H1 (cell line): ENCODE measurements at regions not wholly inside any gene's neighbourhood (a gene's known extent, or its start where the extent isn't known, plus 50 kb on each side); places are given as distances from the start of the nearest gene placed in this dataset.

ENCODE experiments used
- CTCF ChIA-PET: fragments of 300-600 bp; sonication (Branson Sonifier 250); formaldehyde crosslinking; loops from one replicate; lab custom pipeline; 2021; ENCODE audit not compliant: partially characterized antibody; lab: Charles Lee
- POLR2A ChIA-PET: fragments of 300-600 bp; sonication (Branson Sonifier 250); formaldehyde crosslinking; loops from one replicate; lab custom pipeline; 2021; ENCODE audit warnings: inconsistent platforms; ENCODE audit not compliant: partially characterized antibody; lab: Charles Lee
- DNase-seq, 2 experiments: peaks; one replicate each; pipeline versions ENCODE4 v3.0.0 to v3.0.0-alpha.2; 2010 to 2022; ENCODE audit warnings: low spot score in 2 of 2, low read depth in 1 of 2, mixed read lengths in 1 of 2
- FAIRE-seq: peaks from 2 replicates; lab custom pipeline; 2011; peaks lifted over from hg19 to GRCh38; lab: Jason Lieb, UNC
- H2AFZ ChIP-seq: 2 replicates; pipeline ENCODE4 v1.8.1; 2012; ENCODE audit warnings: low read length, inconsistent platforms
- H2AK5ac ChIP-seq: 2 replicates; pipeline ENCODE4 v1.6.1; 2013; ENCODE audit warnings: low read depth, low read length
- H2BK120ac ChIP-seq: replicated peaks from 2 replicates; pipeline ENCODE3; 2013; ENCODE audit warnings: low read depth, low read length, inconsistent platforms
- H2BK12ac ChIP-seq: 2 replicates; pipeline ENCODE4 v1.6.1; 2013; ENCODE audit warnings: low read depth, low read length
- H2BK15ac ChIP-seq: 2 replicates; pipeline ENCODE4 v1.6.1; 2013; ENCODE audit warnings: low read length
- H2BK20ac ChIP-seq: 2 replicates; pipeline ENCODE4 v1.6.1; 2013; ENCODE audit warnings: low read length
- H2BK5ac ChIP-seq: 2 replicates; pipeline ENCODE4 v1.6.1; 2013; ENCODE audit warnings: low read depth, low read length
- H3K14ac ChIP-seq: 2 replicates; pipeline ENCODE4 v1.6.1; 2013; ENCODE audit warnings: inconsistent platforms; ENCODE audit not compliant: insufficient read length
- H3K18ac ChIP-seq: 2 replicates; pipeline ENCODE4 v1.6.1; 2013; ENCODE audit warnings: low read length; ENCODE audit errors: extremely low read depth
- H3K23ac ChIP-seq: 2 replicates; pipeline ENCODE4 v1.6.1; 2013; ENCODE audit warnings: inconsistent platforms; ENCODE audit not compliant: insufficient read length
- H3K23me2 ChIP-seq: 2 replicates; pipeline ENCODE4 v1.6.1; 2013; ENCODE audit warnings: low read depth, low read length
- H3K27ac ChIP-seq: 2 replicates; pipeline ENCODE4 v1.6.1; 2011; ENCODE audit warnings: low read depth, low read length, inconsistent platforms
- H3K27me3 ChIP-seq, 4 experiments: replicated peaks in 1 of 4; 1 replicate in 1 of 4; 2 replicates in 3 of 4; pipeline versions ENCODE4 v1.6.1 to v1.8.1; 2011 to 2013; ENCODE audit warnings: low read length in 3 of 4, mild to moderate bottlenecking in 3 of 4, inconsistent platforms in 2 of 4, mixed read lengths in 2 of 4, moderate library complexity in 1 of 4; ENCODE audit not compliant: control insufficient read depth in 3 of 4, insufficient read depth in 3 of 4; ENCODE audit errors: extremely low read depth in 1 of 4
- H3K36me3 ChIP-seq, 4 experiments: 2 replicates each; pipeline versions ENCODE4 v1.6.1 to v1.8.1; 2011 to 2013; ENCODE audit warnings: mild to moderate bottlenecking in 4 of 4, low read length in 3 of 4, moderate library complexity in 2 of 4, control low read depth in 1 of 4, inconsistent platforms in 1 of 4; ENCODE audit not compliant: insufficient read depth in 4 of 4, control insufficient read depth in 2 of 4
- H3K4ac ChIP-seq: replicated peaks from 2 replicates; pipeline ENCODE3; 2013; ENCODE audit warnings: low read length, low read depth, mixed read lengths, inconsistent platforms; ENCODE audit not compliant: insufficient read length
- H3K4me1 ChIP-seq, 4 experiments: replicated peaks in 1 of 4; 1 replicate in 1 of 4; 2 replicates in 3 of 4; pipeline versions ENCODE4 v1.6.1 to v1.8.1; 2011 to 2013; ENCODE audit warnings: low read length in 3 of 4, inconsistent platforms in 2 of 4, mixed read lengths in 1 of 4; ENCODE audit not compliant: insufficient read depth in 4 of 4, control insufficient read depth in 3 of 4
- H3K4me2 ChIP-seq, 2 experiments: 2 replicates each; pipeline versions ENCODE4 v1.6.1 to v1.8.1; 2011 to 2013; ENCODE audit warnings: low read depth in 2 of 2, low read length in 2 of 2, control low read depth in 1 of 2, inconsistent platforms in 1 of 2, mild to moderate bottlenecking in 1 of 2; ENCODE audit not compliant: insufficient read depth in 1 of 2
- H3K4me3 ChIP-seq, 4 experiments: fragments of 200-600, 300-600 bp in 1 of 4; sonication (generic), shearing (Covaris generic), sonication (Bioruptor Twin) in 1 of 4; 2 replicates each; pipeline versions ENCODE4 v1.5.1 to v1.8.1; 2011 to 2016; ENCODE audit warnings: low read length in 4 of 4, low read depth in 3 of 4, control low read depth in 2 of 4, inconsistent platforms in 2 of 4, mild to moderate bottlenecking in 2 of 4, mixed read lengths in 1 of 4, moderate library complexity in 1 of 4; ENCODE audit not compliant: insufficient read depth in 2 of 4; ENCODE audit errors: extremely low read depth in 1 of 4
- H3K56ac ChIP-seq: replicated peaks from 2 replicates; pipeline ENCODE3; 2013; ENCODE audit warnings: low read depth, mild to moderate bottlenecking, mixed read lengths, low read length, inconsistent platforms; ENCODE audit not compliant: insufficient read length
- H3K79me1 ChIP-seq: 2 replicates; pipeline ENCODE4 v1.6.1; 2013; ENCODE audit warnings: low read depth, low read length, control low read depth
- H3K79me2 ChIP-seq, 2 experiments: 2 replicates each; pipeline versions ENCODE4 v1.6.1 to v1.8.1; 2012 to 2013; ENCODE audit warnings: low read length in 2 of 2, mild to moderate bottlenecking in 2 of 2, inconsistent platforms in 1 of 2; ENCODE audit not compliant: insufficient read depth in 2 of 2, control insufficient read depth in 1 of 2
- H3K9ac ChIP-seq, 4 experiments: replicated peaks in 1 of 4; 1 replicate in 1 of 4; 2 replicates in 3 of 4; pipeline versions ENCODE4 v1.6.1 to v1.8.1; 2011 to 2013; ENCODE audit warnings: low read depth in 3 of 4, low read length in 3 of 4, control low read depth in 2 of 4, mild to moderate bottlenecking in 2 of 4, moderate library complexity in 2 of 4, inconsistent platforms in 1 of 4; ENCODE audit errors: extremely low read depth in 1 of 4
- H3K9me3 ChIP-seq, 2 experiments: 2 replicates each; pipeline versions ENCODE4 v1.6.1 to v1.8.1; 2012 to 2013; ENCODE audit warnings: mild to moderate bottlenecking in 2 of 2, moderate library complexity in 2 of 2, control low read depth in 1 of 2, inconsistent platforms in 1 of 2, low read depth in 1 of 2, low read length in 1 of 2, mixed read lengths in 1 of 2; ENCODE audit not compliant: insufficient read depth in 2 of 2
- H4K20me1 ChIP-seq, 2 experiments: replicated peaks in 1 of 2; 2 replicates each; pipeline versions ENCODE3 to v1.8.1; 2011 to 2013; ENCODE audit warnings: inconsistent platforms in 2 of 2, low read length in 2 of 2, mild to moderate bottlenecking in 1 of 2; ENCODE audit not compliant: insufficient read depth in 2 of 2, control insufficient read depth in 1 of 2
- H4K5ac ChIP-seq: 2 replicates; pipeline ENCODE4 v1.6.1; 2013; ENCODE audit warnings: low read length, low read depth, mixed read lengths, inconsistent platforms; ENCODE audit not compliant: insufficient read length
- H4K8ac ChIP-seq: 2 replicates; pipeline ENCODE4 v1.8.0; 2013; ENCODE audit warnings: mild to moderate bottlenecking, moderate library complexity, low read length, inconsistent platforms; ENCODE audit not compliant: insufficient read depth; ENCODE audit errors: extremely low read depth
- H4K91ac ChIP-seq: replicated peaks from 2 replicates; pipeline ENCODE3; 2013; ENCODE audit warnings: low read length, mixed read lengths, inconsistent platforms; ENCODE audit not compliant: insufficient read length
- CHD2 ChIP-seq: IDR thresholded peaks from 2 replicates; pipeline ENCODE4 v1.6.1; 2012; ENCODE audit warnings: low read length, improper control_type of control experiment
- EZH2 ChIP-seq: fragments of 200-600 bp; sonication (generic); IDR thresholded peaks from 2 replicates; pipeline ENCODE4 v1.7.1; 2012; ENCODE audit warnings: low read depth, mild to moderate bottlenecking, moderate library complexity, low read length, inconsistent platforms; ENCODE audit not compliant: severe bottlenecking
- HDAC6 ChIP-seq: IDR thresholded peaks from one replicate; pipeline ENCODE4 v1.7.1; 2012; ENCODE audit warnings: low read depth, mild to moderate bottlenecking, inconsistent platforms, low read length, moderate library complexity
- JUND ChIP-seq: IDR thresholded peaks from 2 replicates; pipeline ENCODE4 v1.6.1; 2011; ENCODE audit warnings: mild to moderate bottlenecking, improper control_type of control experiment, low read length
- KDM1A ChIP-seq: fragments of 200-600, 300-600 bp; sonication (generic); IDR thresholded peaks from 2 replicates; pipeline ENCODE4 v1.7.1; 2016; ENCODE audit warnings: mild to moderate bottlenecking, low read length, borderline replicate concordance
- MAX ChIP-seq: IDR thresholded peaks from 2 replicates; pipeline ENCODE4 v1.6.1; 2012; ENCODE audit warnings: inconsistent platforms
- NRF1 ChIP-seq: IDR thresholded peaks from 2 replicates; pipeline ENCODE4 v1.6.1; 2011; ENCODE audit warnings: mild to moderate bottlenecking, low read depth, low read length, improper control_type of control experiment
- POU5F1 ChIP-seq: IDR thresholded peaks from 2 replicates; pipeline ENCODE4 v1.6.1; 2011; ENCODE audit warnings: low read depth, mild to moderate bottlenecking, low read length, moderate library complexity
- RAD21 ChIP-seq, 2 experiments: IDR thresholded peaks in 1 of 2; conservative IDR thresholded peaks in 1 of 2; 2 replicates each; pipeline ENCODE4 v1.6.1; 2011; ENCODE audit warnings: low read depth in 2 of 2, low read length in 2 of 2, improper control_type of control experiment in 1 of 2, inconsistent platforms in 1 of 2, mild to moderate bottlenecking in 1 of 2, moderate library complexity in 1 of 2
- RFX5 ChIP-seq: IDR thresholded peaks from 2 replicates; pipeline ENCODE4 v1.6.1; 2011; ENCODE audit warnings: low read depth, low read length, improper control_type of control experiment, borderline replicate concordance
- TCF12 ChIP-seq: IDR thresholded peaks from 2 replicates; pipeline ENCODE4 v1.6.1; 2011; ENCODE audit warnings: low read depth, mild to moderate bottlenecking, low read length
- WGBS, 2 experiments: shearing (Covaris generic) in 1 of 2; methylation state at CpG; one replicate each; pipeline versions ENCODE4 v1.1.6 to v1.1.7; 2013 to 2015; ENCODE audit warnings: low lambda C conversion rate in 2 of 2, mixed read lengths in 2 of 2, inconsistent platforms in 1 of 2, low coverage in 1 of 2, missing lambda C conversion rate in 1 of 2; ENCODE audit not compliant: insufficient replicate concordance in 2 of 2, insufficient coverage in 1 of 2, insufficient read length in 1 of 2; ENCODE audit errors: extremely low coverage in 1 of 2, missing lambda C conversion rate in 1 of 2; 5-methylcytosine and 5-hydroxymethylcytosine counted together
- TF ChIP-seq, protein P1 (sequence below): IDR thresholded peaks from 2 replicates; pipeline ENCODE4 v1.6.1; 2012; ENCODE audit warnings: low read length, inconsistent platforms

DNA sequence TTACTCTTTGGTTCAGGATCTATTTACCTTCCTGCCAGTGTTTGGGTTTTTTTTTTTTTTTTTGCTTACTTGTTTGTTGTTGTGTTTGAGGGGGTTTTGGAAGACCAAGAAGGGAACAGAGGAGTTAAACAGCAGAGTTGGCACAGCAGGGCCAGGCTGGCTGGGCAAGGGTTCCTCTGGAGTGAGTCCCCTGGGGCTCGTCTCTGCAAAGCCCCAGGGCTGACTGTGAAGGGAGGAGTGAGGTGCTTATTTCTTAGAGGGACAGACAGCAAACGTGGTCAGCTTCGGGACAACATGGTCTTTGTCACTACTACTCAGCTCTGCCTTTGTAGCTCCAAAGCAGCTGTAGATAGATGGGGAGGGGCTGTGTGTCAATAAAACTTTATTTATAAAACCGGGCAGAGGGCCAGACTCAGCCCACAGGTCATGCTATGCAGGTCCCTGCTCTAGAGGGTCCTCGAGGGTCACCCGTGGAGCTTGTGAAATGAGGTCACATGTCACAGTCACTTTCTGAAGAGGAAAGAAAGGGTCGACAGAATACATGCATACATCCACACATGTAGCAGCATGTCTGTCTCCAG lies 1404.7 kb downstream of the BRD1 start:
- Histone ChIP-seq H3K23ac (no peak overlapping the region), H2BK12ac (no peak overlapping the region), H3K36me3 (no peaks in the 10 kb centered on the region), H3K23me2 (peaks cover 6% of the 10 kb centered on the region; the same call in 1 of the 2 replicates), H3K9me3 (no peaks in the 10 kb centered on the region), H3K4ac (no peak overlapping the region), H4K20me1 (no peaks in the 10 kb centered on the region), H3K27ac (no peak overlapping the region), H2AFZ (no peak overlapping the region), H3K79me1 (no peaks in the 10 kb centered on the region), H3K56ac (no peak overlapping the region), H3K9ac (no peak overlapping the region), H2AK5ac (no peak overlapping the region), H3K14ac (no peak overlapping the region), H4K5ac (no peak overlapping the region), H3K79me2 (no peaks in the 10 kb centered on the region), H3K18ac (no peak overlapping the region), H4K91ac (no peak overlapping the region), H3K4me1 (no peaks in the 10 kb centered on the region), H4K8ac (no peak overlapping the region), H2BK15ac (no peak overlapping the region), H3K4me3 (no peak overlapping the region), H2BK120ac (no peak overlapping the region), H2BK5ac (no peak overlapping the region), H2BK20ac (no peak overlapping the region), H3K27me3 (no peaks in the 10 kb centered on the region; a peak in 1 of 7 replicates), H3K4me2 (no peak overlapping the region)
- DNase-seq (no peak), FAIRE-seq (no peak)
- ChIA-PET POLR2A (no interaction called here), CTCF (interaction anchor here (0.6 to 0.9 kb wide), 2 partner anchors 58 to 320 kb away, joined by 3 read pairs; no protein-coding TSS in a partner anchor)
- WGBS, 2 experiments: 86% methylated on average over 7 of the region's 7 CpGs; no CpG with 5 or more reads in 1 of the 2 experiments
- TF ChIP-seq, protein P1, sequence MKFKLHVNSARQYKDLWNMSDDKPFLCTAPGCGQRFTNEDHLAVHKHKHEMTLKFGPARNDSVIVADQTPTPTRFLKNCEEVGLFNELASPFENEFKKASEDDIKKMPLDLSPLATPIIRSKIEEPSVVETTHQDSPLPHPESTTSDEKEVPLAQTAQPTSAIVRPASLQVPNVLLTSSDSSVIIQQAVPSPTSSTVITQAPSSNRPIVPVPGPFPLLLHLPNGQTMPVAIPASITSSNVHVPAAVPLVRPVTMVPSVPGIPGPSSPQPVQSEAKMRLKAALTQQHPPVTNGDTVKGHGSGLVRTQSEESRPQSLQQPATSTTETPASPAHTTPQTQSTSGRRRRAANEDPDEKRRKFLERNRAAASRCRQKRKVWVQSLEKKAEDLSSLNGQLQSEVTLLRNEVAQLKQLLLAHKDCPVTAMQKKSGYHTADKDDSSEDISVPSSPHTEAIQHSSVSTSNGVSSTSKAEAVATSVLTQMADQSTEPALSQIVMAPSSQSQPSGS: no peak
- TF ChIP-seq NRF1: no peak
- no peak for TF ChIP-seq POU5F1
- no peak for TF ChIP-seq RFX5
- TF ChIP-seq KDM1A: no peak
- no peak for TF ChIP-seq EZH2
- no peak for TF ChIP-seq TCF12
- no peak for TF ChIP-seq MAX
- no peak for TF ChIP-seq HDAC6
- TF ChIP-seq CHD2: no peak
- TF ChIP-seq RAD21 (IDR thresholded peaks at IDR 0.05 in 1 of 2, conservative IDR thresholded peaks at IDR 0.05 in 1 of 2; ENCODE audit: low read depth in 2 of 2, low read length in 2 of 2): no peak
- no peak for TF ChIP-seq JUND
